SK-N-SH treated with all-trans-retinoic acid at 6 μM for 48 hours (cell line): ENCODE measurements at regions not wholly inside any gene's neighbourhood (a gene's known extent, or its start where the extent isn't known, plus 50 kb on each side); places are given as distances from the start of the nearest gene placed in this dataset.

Experiments used
- ATAC-seq: fragments of 200-7000 bp; cut with Tn5 transposase; 3 replicates; pipeline ENCODE4 v1.9.1; 2020; ENCODE audit warnings: mild to moderate bottlenecking, moderate library complexity
- ARNTL ChIP-seq: fragments of 450-650 bp; formaldehyde crosslinking; IDR thresholded peaks from 2 replicates; pipeline ENCODE4 v1.5.0; 2020; ENCODE audit warnings: low read depth, mild to moderate bottlenecking, moderate library complexity, borderline replicate concordance
- BACH2 ChIP-seq: fragments of 250-450 bp; sonication (Bioruptor Pico); IDR thresholded peaks from 2 replicates; pipeline ENCODE4 v1.9.0; 2021; ENCODE audit warnings: mild to moderate bottlenecking, borderline replicate concordance
- CREB5 ChIP-seq: fragments of 250-450 bp; sonication (Bioruptor Pico); IDR thresholded peaks from 2 replicates; pipeline ENCODE4 v1.5.1; 2020; ENCODE audit warnings: low read depth, mild to moderate bottlenecking, moderate library complexity
- CSRNP3 ChIP-seq: fragments of 250-450 bp; sonication (Bioruptor Pico); IDR thresholded peaks from 2 replicates; pipeline ENCODE4 v1.5.1; 2021; ENCODE audit warnings: mild to moderate bottlenecking, moderate library complexity
- GLIS3 ChIP-seq: fragments of 250-450 bp; sonication (Bioruptor Pico); IDR thresholded peaks from 2 replicates; pipeline ENCODE4 v1.5.0; 2020; ENCODE audit warnings: mild to moderate bottlenecking, moderate library complexity
- ISL1 ChIP-seq: fragments of 250-450 bp; sonication (Bioruptor Pico); IDR thresholded peaks from 2 replicates; pipeline ENCODE4 v2.1.2; 2022; ENCODE audit warnings: mild to moderate bottlenecking, moderate library complexity
- PATZ1 ChIP-seq: fragments of 250-450 bp; sonication (Bioruptor Pico); IDR thresholded peaks from 2 replicates; pipeline ENCODE4 v1.8.0; 2020; ENCODE audit warnings: mild to moderate bottlenecking, moderate library complexity, borderline replicate concordance
- POU6F1 ChIP-seq: fragments of 250-450 bp; sonication (Bioruptor Pico); IDR thresholded peaks from 2 replicates; pipeline ENCODE4 v1.8.0; 2021; ENCODE audit warnings: low read depth, mild to moderate bottlenecking, moderate library complexity, borderline replicate concordance
- SNAI2 ChIP-seq: fragments of 250-450 bp; sonication (Bioruptor Pico); IDR thresholded peaks from 2 replicates; pipeline ENCODE4 v1.5.0; 2020; ENCODE audit warnings: mild to moderate bottlenecking, moderate library complexity
- TSHZ2 ChIP-seq: fragments of 250-450 bp; sonication (Bioruptor Pico); IDR thresholded peaks from 2 replicates; pipeline ENCODE4 v1.5.0; 2020; ENCODE audit warnings: mild to moderate bottlenecking, moderate library complexity
- ZFP30 ChIP-seq: fragments of 450-650 bp; formaldehyde crosslinking; IDR thresholded peaks from 2 replicates; pipeline ENCODE4 v1.5.0; 2022; ENCODE audit warnings: mild to moderate bottlenecking, moderate library complexity
- ZNF565 ChIP-seq: fragments of 450-650 bp; formaldehyde crosslinking; conservative IDR thresholded peaks from 2 replicates; pipeline ENCODE4 v1.5.0; 2020; ENCODE audit warnings: low read depth, mild to moderate bottlenecking, moderate library complexity
- ZNF70 ChIP-seq: fragments of 450-650 bp; formaldehyde crosslinking; IDR thresholded peaks from 2 replicates; pipeline ENCODE4 v1.5.0; 2020; ENCODE audit warnings: mild to moderate bottlenecking, moderate library complexity
- ZNF8 ChIP-seq: fragments of 450-650 bp; formaldehyde crosslinking; IDR thresholded peaks from 2 replicates; pipeline ENCODE4 v1.5.0; 2020; ENCODE audit warnings: mild to moderate bottlenecking, moderate library complexity

- ATAC-seq, result no peak
- TF ChIP-seq POU6F1 (CRISPR knock-in tag), result no peak
- no peak for TF ChIP-seq PATZ1
- TF ChIP-seq ARNTL (CRISPR knock-in tag), result no peak
- no peak for TF ChIP-seq CSRNP3
- TF ChIP-seq ISL1 (CRISPR knock-in tag), result no peak
- no peak for TF ChIP-seq ZNF70 (CRISPR knock-in tag)
- TF ChIP-seq TSHZ2, result no peak
Measured at GRCh38 chr12:60182354-60182753, 586.5 kb downstream of the SLC16A7 start.

GRCh38 chr12:60184096-60184495 lies 588.3 kb downstream of the SLC16A7 start:
- no peak for ATAC-seq
- TF ChIP-seq CREB5 (CRISPR knock-in tag) (no peak), ZNF8 (no peak), ISL1 (CRISPR knock-in tag) (no peak), ZNF565 (CRISPR knock-in tag) (no peak)

GRCh38 chr12:60185060-60185459 lies 589.2 kb downstream of the SLC16A7 start:
- no peak for TF ChIP-seq GLIS3 (CRISPR knock-in tag)
- TF ChIP-seq TSHZ2, result no peak
- TF ChIP-seq PATZ1, result no peak
- no peak for TF ChIP-seq ARNTL (CRISPR knock-in tag)
- no peak for TF ChIP-seq BACH2 (CRISPR knock-in tag)
- no peak for TF ChIP-seq SNAI2 (CRISPR knock-in tag)
- TF ChIP-seq ZNF8, result no peak
- TF ChIP-seq ZFP30 (CRISPR knock-in tag), result no peak
- no peak for ATAC-seq
